Neural progenitor cell (in vitro differentiated cells): ENCODE measurements at regions not wholly inside any gene's neighbourhood (a gene's known extent, or its start where the extent isn't known, plus 50 kb on each side); places are given as distances from the start of the nearest gene placed in this dataset.

Experiments
- DNase-seq: peaks from one replicate; pipeline ENCODE4 v3.0.0-alpha.2; 2016; ENCODE audit warnings: low spot score
- H2AFZ ChIP-seq: fragments of 200-600 bp; sonication (generic); replicated peaks from 2 replicates; pipeline ENCODE4 v1.6.1; 2016; ENCODE audit warnings: antibody characterized with exemption
- H3F3A ChIP-seq: fragments of 200-600 bp; sonication (generic); 2 replicates; pipeline ENCODE4 v1.6.1; 2016; ENCODE audit warnings: antibody characterized with exemption, low read depth
- H3K27ac ChIP-seq: fragments of 200-600 bp; sonication (generic); 2 replicates; pipeline ENCODE4 v1.5.1; 2016; ENCODE audit warnings: mild to moderate bottlenecking
- H3K27me3 ChIP-seq: fragments of 200-600 bp; sonication (generic); 2 replicates; pipeline ENCODE4 v1.6.1; 2016; ENCODE audit warnings: mild to moderate bottlenecking, moderate library complexity
- H3K36me3 ChIP-seq: fragments of 200-600 bp; sonication (generic); 2 replicates; pipeline ENCODE4 v1.5.1; 2016
- H3K4me1 ChIP-seq: fragments of 200-600 bp; sonication (generic); 2 replicates; pipeline ENCODE4 v1.6.1; 2016; ENCODE audit warnings: mixed run types
- H3K4me2 ChIP-seq: fragments of 200-600 bp; sonication (generic); 2 replicates; pipeline ENCODE4 v1.6.1; 2016
- H3K4me3 ChIP-seq: fragments of 200-600 bp; sonication (generic); 2 replicates; pipeline ENCODE4 v1.5.1; 2016
- H3K79me2 ChIP-seq: fragments of 200-600 bp; sonication (generic); 2 replicates; pipeline ENCODE4 v1.6.1; 2016; ENCODE audit warnings: low read depth
- H3K9ac ChIP-seq: fragments of 200-600 bp; sonication (generic); 2 replicates; pipeline ENCODE4 v1.6.1; 2016
- H3K9me3 ChIP-seq: fragments of 200-600 bp; sonication (generic); 2 replicates; pipeline ENCODE4 v1.5.1; 2016; ENCODE audit warnings: low read depth
- H4K20me1 ChIP-seq: fragments of 200-600 bp; sonication (generic); 2 replicates; pipeline ENCODE4 v1.6.1; 2016; ENCODE audit warnings: low read depth
- H3K27ac Mint-ChIP-seq: 3 replicates; pipeline ENCODE4 v1.8.0; 2021; ENCODE audit warnings: mixed read lengths
- H3K27me3 Mint-ChIP-seq: 2 replicates; pipeline ENCODE4 v1.8.0; 2022; ENCODE audit warnings: low read depth, mild to moderate bottlenecking, inconsistent platforms, moderate library complexity, mixed read lengths; ENCODE audit not compliant: insufficient read depth
- H3K36me3 Mint-ChIP-seq: 3 replicates; pipeline ENCODE4 v1.8.0; 2021; ENCODE audit warnings: mixed read lengths
- H3K4me1 Mint-ChIP-seq: 3 replicates; pipeline ENCODE4 v1.8.0; 2021; ENCODE audit warnings: mixed read lengths
- H3K4me3 Mint-ChIP-seq: 3 replicates; pipeline ENCODE4 v1.8.0; 2021; ENCODE audit warnings: mild to moderate bottlenecking, moderate library complexity, mixed read lengths
- H3K9me3 Mint-ChIP-seq: 3 replicates; pipeline ENCODE4 v1.8.0; 2020; ENCODE audit warnings: mixed read lengths
- EZH2 ChIP-seq: fragments of 200-600 bp; sonication (generic); IDR thresholded peaks from 2 replicates; pipeline ENCODE4 v1.6.1; 2017; ENCODE audit warnings: antibody characterized with exemption, mild to moderate bottlenecking, moderate library complexity
- EZH2phosphoT487 ChIP-seq: fragments of 200-600 bp; sonication (generic); IDR thresholded peaks from 2 replicates; pipeline ENCODE4 v1.6.1; 2017; ENCODE audit warnings: antibody characterized with exemption
- TF ChIP-seq, protein P1 (sequence below): fragments of 200-600 bp; sonication (generic); IDR thresholded peaks from 2 replicates; pipeline ENCODE4 v1.5.1; 2017; ENCODE audit warnings: antibody characterized with exemption, mild to moderate bottlenecking

DNA sequence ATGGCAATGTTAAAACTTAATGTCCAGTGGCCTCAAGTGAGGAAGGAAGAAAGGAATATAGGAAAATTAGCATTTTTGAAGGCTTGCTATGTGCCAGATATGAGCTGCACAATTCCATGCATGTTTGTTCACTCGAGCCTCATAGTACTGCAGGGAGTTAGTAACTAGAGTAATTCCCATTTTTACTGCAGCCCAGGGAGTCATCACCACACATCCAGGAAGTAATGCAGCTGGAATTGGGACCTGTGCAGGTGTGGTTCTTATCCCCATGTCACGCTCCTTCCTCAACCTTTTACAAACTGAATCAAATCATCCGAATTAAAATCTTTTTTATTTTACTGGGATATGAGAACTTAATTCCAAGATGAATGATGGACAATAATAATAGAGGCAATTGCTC, 149.5 kb upstream of the MAFB start:
- TF ChIP-seq, protein P1, sequence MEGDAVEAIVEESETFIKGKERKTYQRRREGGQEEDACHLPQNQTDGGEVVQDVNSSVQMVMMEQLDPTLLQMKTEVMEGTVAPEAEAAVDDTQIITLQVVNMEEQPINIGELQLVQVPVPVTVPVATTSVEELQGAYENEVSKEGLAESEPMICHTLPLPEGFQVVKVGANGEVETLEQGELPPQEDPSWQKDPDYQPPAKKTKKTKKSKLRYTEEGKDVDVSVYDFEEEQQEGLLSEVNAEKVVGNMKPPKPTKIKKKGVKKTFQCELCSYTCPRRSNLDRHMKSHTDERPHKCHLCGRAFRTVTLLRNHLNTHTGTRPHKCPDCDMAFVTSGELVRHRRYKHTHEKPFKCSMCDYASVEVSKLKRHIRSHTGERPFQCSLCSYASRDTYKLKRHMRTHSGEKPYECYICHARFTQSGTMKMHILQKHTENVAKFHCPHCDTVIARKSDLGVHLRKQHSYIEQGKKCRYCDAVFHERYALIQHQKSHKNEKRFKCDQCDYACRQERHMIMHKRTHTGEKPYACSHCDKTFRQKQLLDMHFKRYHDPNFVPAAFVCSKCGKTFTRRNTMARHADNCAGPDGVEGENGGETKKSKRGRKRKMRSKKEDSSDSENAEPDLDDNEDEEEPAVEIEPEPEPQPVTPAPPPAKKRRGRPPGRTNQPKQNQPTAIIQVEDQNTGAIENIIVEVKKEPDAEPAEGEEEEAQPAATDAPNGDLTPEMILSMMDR: no peak
- H3K4me1 Mint-ChIP-seq: no peaks in the 10 kb centered on the region
- H3K27me3 Mint-ChIP-seq: peaks cover 2% of the 10 kb centered on the region
- H3K4me2 ChIP-seq: no peak overlapping the region
- no peak overlapping the region for H2AFZ ChIP-seq
- peaks cover 4% of the 10 kb centered on the region for H3K9me3 Mint-ChIP-seq
- no peak overlapping the region for H3K27ac Mint-ChIP-seq
- H3K36me3 Mint-ChIP-seq: no peaks in the 10 kb centered on the region
- H3F3A ChIP-seq: no peaks in the 10 kb centered on the region
- H3K4me1 ChIP-seq: no peaks in the 10 kb centered on the region
- no peaks in the 10 kb centered on the region for H3K9me3 ChIP-seq
- no peaks in the 10 kb centered on the region for H4K20me1 ChIP-seq
- H3K27ac ChIP-seq: no peak overlapping the region
- H3K9ac ChIP-seq: no peak overlapping the region
- DNase-seq: no peak
- H3K4me3 ChIP-seq: no peak overlapping the region
- no peaks in the 10 kb centered on the region for H3K27me3 ChIP-seq
- no peaks in the 10 kb centered on the region for H3K79me2 ChIP-seq
- H3K4me3 Mint-ChIP-seq: no peak overlapping the region
- no peaks in the 10 kb centered on the region for H3K36me3 ChIP-seq

DNA sequence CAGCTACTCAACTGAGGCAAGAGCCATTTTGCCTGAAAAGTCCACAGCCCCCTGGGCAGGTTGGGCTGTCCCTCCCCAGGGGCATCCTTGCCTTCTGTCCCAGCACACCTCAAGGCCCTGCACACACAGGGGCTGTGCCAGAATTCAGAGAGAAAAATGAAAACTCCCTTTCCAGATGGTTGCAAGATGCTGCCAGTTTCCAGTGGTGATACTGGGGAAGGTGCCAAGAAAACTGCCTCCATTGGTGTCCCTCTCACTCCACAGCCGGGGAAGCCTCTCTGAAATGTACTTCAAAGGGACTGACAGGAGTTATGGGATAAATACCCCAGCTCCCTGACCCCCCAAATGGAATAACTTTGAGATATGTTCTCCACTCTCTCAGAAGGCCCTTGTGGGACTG, 154.2 kb upstream of the MAFB start:
- Histone ChIP-seq H2AFZ (no peak overlapping the region), H4K20me1 (no peaks in the 10 kb centered on the region), H3K27ac (no peak overlapping the region), H3K4me1 (peaks cover under 1% of the 10 kb centered on the region), H3K36me3 (no peaks in the 10 kb centered on the region), H3K9ac (no peak overlapping the region), H3K4me2 (no peak overlapping the region), H3K9me3 (no peaks in the 10 kb centered on the region), H3K79me2 (no peaks in the 10 kb centered on the region), H3K4me3 (no peak overlapping the region), H3K27me3 (no peaks in the 10 kb centered on the region), H3F3A (no peaks in the 10 kb centered on the region)
- DNase-seq: no peak
- Mint-ChIP-seq H3K4me3 (no peak overlapping the region), H3K27ac (no peak overlapping the region), H3K27me3 (peaks cover 2% of the 10 kb centered on the region), H3K4me1 (peaks cover 9% of the 10 kb centered on the region), H3K36me3 (no peaks in the 10 kb centered on the region), H3K9me3 (peaks cover 6% of the 10 kb centered on the region)
- TF ChIP-seq, protein P1: no peak
- no peak for TF ChIP-seq EZH2phosphoT487
- TF ChIP-seq EZH2: no peak

DNA sequence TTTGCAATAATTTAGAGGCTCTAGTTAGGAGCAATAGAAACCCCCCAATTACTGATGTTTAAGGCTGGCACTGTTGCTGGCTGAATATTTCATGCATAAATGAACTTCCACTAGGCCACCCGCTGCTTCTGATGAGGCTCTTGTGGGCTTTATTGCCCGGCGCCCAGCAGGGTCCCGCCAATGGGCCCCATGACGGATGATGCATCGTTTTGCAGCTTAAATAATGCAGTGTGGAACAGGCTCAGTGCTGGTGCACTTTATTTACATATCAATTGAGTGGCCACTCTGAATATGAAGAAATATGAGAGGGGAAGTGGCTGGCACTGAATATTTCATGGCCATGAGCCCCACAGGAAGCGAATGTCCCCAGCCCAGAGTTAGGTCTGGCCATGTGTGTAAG, 155.3 kb upstream of the MAFB start:
- no peak for DNase-seq
- Histone ChIP-seq H3K4me2 (no peak overlapping the region), H3K36me3 (no peaks in the 10 kb centered on the region), H3K4me1 (peaks cover 6% of the 10 kb centered on the region), H3K79me2 (no peaks in the 10 kb centered on the region), H3K27me3 (no peaks in the 10 kb centered on the region), H3K4me3 (no peak overlapping the region), H3K27ac (no peak overlapping the region), H3K9me3 (no peaks in the 10 kb centered on the region), H3K9ac (no peak overlapping the region), H2AFZ (no peak overlapping the region), H3F3A (no peaks in the 10 kb centered on the region), H4K20me1 (no peaks in the 10 kb centered on the region)
- Mint-ChIP-seq H3K4me1 (peaks cover 19% of the 10 kb centered on the region), H3K36me3 (no peaks in the 10 kb centered on the region), H3K27ac (no peak overlapping the region), H3K9me3 (peaks cover 6% of the 10 kb centered on the region), H3K4me3 (no peak overlapping the region), H3K27me3 (peaks cover 2% of the 10 kb centered on the region)
- TF ChIP-seq EZH2: no peak

DNA sequence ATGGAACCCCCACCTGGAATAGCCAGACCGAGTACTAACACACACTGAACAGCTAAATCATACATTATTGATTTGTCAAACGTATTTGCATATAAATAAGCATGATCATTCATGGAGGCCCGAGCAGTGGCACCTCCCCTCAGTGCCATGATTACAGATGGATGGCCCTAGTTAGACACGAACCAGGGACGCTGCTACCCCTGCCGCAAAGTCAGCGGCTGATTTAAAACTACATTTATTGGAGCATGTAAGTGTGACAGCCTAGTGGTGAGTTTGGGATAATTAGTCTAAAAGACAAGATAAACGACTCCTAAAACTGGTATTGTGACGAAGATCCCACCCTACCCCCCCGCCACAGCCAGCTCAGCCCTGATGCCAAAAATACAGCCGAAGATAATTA, 159.1 kb upstream of the MAFB start:
- DNase-seq: no peak
- H3K4me3 ChIP-seq: no peak overlapping the region
- Mint-ChIP-seq H3K27ac (no peak overlapping the region), H3K4me1 (peaks cover 24% of the 10 kb centered on the region), H3K27me3 (peaks cover 2% of the 10 kb centered on the region), H3K9me3 (peaks cover 3% of the 10 kb centered on the region), H3K4me3 (no peak overlapping the region), H3K36me3 (no peaks in the 10 kb centered on the region)
- no peak overlapping the region for H2AFZ ChIP-seq
- TF ChIP-seq, protein P1: no peak
- no peak for TF ChIP-seq EZH2phosphoT487
- no peak for TF ChIP-seq EZH2
- peaks cover 6% of the 10 kb centered on the region for H3K4me1 ChIP-seq
- H3F3A ChIP-seq: no peaks in the 10 kb centered on the region
- no peak overlapping the region for H3K27ac ChIP-seq
- no peak overlapping the region for H3K9ac ChIP-seq
- no peaks in the 10 kb centered on the region for H4K20me1 ChIP-seq
- no peaks in the 10 kb centered on the region for H3K9me3 ChIP-seq
- H3K36me3 ChIP-seq: no peaks in the 10 kb centered on the region
- H3K79me2 ChIP-seq: no peaks in the 10 kb centered on the region
- no peak overlapping the region for H3K4me2 ChIP-seq
- H3K27me3 ChIP-seq: no peaks in the 10 kb centered on the region
